IPS-NIHi7 (cell line): ENCODE measurements at regions not wholly inside any gene's neighbourhood (a gene's known extent, or its start where the extent isn't known, plus 50 kb on each side); places are given as distances from the start of the nearest gene placed in this dataset.
A peak's percentile ranks its signal among the peaks of the same experiment; 100 is the strongest.

Source experiments
- DNase-seq: peaks from one replicate; pipeline ENCODE4 v3.0.0; 2012; ENCODE audit warnings: mixed read lengths; ENCODE audit errors: extremely low spot score

- DNase-seq: no peak
Measured at GRCh38 chr9:103615994-103616393, 478.1 kb upstream of the SMC2 start.

GRCh38 chr9:103617046-103617445 lies 477.1 kb upstream of the SMC2 start:
- DNase-seq: no peak

GRCh38 chr9:103625161-103625804 lies 468.8 kb upstream of the SMC2 start:
- no peak for DNase-seq

DNA sequence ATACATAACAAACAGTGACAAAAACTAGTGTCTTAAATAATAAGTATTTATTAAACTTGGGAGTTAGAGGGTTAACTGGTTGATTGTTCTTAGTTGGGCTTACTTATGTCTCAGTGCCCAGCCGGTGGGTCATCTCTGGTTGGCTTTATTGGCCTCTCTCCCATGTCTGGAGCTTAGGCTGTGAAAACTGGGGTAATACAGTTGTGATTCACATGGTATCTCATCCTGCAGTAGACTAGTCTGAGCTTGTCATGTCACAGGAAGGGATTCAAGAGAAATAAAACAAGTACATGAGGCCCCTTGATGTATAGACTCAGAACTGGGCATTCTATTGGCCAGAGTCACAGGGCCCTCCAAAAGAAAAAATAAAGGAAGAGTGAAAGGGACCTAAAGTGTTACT lies 466.4 kb upstream of the SMC2 start:
- no peak for DNase-seq

DNA sequence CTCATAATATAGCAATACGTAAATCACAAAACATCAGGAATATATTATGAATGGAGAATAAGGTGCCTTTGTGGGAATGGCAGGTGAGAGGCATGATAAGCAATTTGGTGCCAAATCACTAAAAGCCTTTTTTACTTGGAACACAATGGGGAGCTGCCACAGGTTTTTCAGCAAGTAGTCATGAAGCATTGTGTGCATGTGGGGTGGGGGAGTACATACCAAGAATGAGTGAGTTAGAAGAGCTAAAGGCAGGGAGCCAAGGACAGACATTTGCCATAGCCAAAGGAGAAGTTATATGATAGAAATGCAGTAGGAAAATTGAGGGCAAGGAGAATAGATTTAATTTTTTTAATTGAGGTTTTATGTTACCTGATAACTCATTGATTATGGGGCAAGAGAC lies 445.0 kb upstream of the SMC2 start:
- DNase-seq: no peak

- no peak for DNase-seq
Measured at GRCh38 chr9:103658156-103658555, 436.0 kb upstream of the SMC2 start.

DNA sequence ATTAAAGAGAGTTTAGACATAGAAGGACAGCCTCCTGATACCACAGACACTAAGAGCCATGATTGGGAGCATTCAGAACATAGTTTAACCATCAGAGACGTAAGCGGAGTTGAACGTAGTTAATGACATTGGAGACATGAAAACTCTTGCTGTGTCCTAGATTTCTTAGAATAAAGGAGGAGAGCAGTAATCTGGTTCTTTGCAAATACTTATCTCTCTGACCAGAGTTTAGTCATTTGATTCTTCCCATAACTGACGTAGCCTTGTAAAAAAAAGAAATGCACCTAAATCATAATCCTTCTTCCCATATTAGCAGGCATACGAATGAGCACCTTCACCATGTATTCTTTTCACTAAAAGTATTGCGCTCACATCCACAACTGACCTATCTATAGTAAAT lies 433.3 kb upstream of the SMC2 start:
- no peak for DNase-seq

DNA sequence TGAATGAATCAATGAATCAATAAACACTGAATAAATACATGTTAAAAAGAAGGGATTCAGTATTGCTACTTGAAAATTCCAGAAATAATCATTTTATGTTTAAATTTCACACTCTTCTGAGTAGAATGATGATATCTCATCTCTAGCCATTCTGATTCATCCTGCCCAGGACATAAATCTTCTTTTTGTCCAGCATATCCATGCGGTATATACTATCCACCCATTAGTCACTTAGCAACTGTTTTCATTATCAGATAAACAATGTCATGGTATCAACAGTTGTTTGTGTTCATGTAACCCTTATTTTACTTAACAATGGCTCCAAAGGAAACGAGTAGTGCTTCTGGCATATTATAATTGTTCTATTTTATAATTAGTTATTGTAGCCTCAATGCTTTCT lies 432.4 kb upstream of the SMC2 start:
- DNase-seq: no peak

DNA sequence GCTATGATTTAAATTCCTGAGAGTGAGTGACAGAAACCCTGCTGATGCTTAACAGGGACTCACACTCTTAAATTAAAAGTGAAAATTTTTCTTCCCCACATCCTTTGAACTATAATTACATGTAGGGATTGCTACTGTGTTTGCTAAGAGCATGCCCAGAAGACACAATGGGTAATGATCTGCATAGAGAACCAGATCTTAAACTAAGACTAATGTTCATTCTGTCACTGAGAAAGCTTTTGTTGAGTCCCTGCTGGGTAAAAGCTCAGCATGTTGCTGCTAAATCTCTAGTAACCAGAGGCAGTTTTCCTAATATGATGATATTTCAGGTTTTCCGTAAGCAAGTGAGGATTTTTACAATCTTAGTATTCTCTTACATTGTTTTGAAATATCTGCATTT lies 424.8 kb upstream of the SMC2 start:
- no peak for DNase-seq

DNA sequence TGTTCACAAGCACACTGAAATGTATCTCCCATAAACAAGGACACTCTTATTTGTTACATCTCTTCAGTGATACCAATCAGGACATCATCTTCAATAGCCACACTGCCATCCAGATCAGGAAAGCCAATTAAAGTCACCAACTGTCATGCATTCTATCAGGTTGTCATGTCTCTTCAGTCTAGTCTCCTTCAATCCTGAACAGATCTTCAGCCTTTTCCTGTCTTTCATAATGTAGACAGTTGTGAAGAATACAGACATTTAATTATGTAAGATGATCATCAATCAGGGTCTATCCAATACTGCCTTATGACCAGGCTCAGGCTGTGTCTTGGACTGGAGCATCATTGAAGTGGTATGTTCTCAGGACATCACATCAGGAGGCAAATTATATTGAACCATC lies 419.8 kb upstream of the SMC2 start:
- DNase-seq: no peak

GRCh38 chr9:103680581-103680980 lies 413.5 kb upstream of the SMC2 start:
- DNase-seq: no peak

GRCh38 chr9:103681435-103681834 lies 412.7 kb upstream of the SMC2 start:
- no peak for DNase-seq

GRCh38 chr9:103700195-103700962 lies 393.7 kb upstream of the SMC2 start:
- DNase-seq: no peak

DNA sequence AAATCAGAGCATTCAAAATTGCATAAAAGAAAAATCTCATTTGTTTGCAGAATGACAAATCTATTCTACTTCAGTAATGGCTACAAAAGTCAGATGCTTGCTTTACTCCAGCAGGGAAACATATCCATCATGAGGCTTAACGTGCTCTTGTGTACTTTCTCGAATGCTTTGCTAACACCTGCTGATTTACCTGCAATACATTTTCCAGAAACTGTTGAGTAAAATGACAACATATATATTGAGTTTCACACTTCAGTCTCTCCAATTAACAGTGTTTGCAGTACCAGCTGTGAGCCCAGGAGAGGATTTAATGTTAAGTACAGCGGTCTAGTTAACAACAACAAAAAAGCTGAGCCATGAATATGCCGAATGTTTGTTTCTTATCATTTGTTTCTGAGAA lies 391.5 kb upstream of the SMC2 start:
- DNase-seq: no peak

- no peak for DNase-seq
Measured at GRCh38 chr9:103707181-103707580, 386.9 kb upstream of the SMC2 start.

DNA sequence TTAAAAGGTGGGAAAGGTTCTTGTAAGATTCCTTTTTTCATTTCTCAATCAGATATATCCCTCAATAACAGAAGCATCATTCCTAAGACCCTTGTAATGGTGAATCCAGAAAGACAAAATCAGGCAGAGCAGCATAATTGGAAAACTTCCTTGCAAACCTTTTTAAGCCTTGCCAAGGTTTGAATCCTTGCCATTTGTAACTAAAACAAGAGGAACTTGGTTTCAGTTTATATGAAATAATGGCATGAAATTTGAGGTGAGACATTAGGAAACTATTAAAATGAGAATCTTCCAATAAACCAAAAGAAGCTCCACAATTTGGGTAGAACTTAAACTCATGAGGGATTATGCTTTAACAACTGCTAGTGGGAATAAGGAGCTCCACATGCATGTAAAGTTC lies 384.7 kb upstream of the SMC2 start:
- no peak for DNase-seq

- no peak for DNase-seq
Measured at GRCh38 chr9:103713631-103714030, 380.5 kb upstream of the SMC2 start.

- DNase-seq: peak; percentile 11
Measured at GRCh38 chr9:103714992-103715391, 379.1 kb upstream of the SMC2 start.

- DNase-seq: no peak
Measured at GRCh38 chr9:103721056-103721455, 373.1 kb upstream of the SMC2 start.

DNA sequence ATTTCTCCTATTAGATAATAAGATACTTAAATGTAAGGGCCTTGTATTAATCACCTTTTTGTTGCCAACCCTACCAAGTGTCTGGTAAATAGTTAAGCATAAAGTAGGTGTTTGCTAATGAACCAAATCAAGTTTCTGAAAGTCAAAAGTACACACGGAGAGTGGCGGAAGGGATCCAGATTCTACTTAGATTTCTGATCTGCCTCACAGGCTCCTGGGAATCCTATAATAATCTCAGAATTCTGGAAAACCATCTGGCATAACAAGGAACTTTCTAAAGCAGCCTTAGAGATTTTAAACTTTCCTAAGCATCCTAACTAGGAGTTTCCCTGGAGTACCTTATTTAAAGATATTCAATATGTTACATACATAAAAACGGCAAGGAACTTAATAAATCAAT lies 363.2 kb upstream of the SMC2 start:
- DNase-seq: no peak

DNA sequence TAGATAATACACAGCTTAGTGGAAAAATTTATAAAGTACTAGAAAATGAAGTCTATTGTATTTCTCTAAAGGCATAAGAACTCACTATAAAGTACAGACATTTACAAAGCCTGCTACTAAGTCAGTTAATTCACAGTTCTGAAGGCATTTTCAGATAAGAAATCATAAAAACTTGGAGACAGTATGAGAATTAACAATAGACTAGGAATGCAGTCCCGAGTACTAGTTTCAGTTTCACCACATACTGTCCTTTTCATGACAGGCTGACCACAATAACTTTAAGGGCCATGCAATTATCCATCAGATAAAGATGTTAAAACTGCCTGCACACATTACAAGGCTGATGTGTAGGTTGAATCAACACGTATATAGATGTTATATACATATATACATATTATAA lies 362.6 kb upstream of the SMC2 start:
- DNase-seq: no peak

DNA sequence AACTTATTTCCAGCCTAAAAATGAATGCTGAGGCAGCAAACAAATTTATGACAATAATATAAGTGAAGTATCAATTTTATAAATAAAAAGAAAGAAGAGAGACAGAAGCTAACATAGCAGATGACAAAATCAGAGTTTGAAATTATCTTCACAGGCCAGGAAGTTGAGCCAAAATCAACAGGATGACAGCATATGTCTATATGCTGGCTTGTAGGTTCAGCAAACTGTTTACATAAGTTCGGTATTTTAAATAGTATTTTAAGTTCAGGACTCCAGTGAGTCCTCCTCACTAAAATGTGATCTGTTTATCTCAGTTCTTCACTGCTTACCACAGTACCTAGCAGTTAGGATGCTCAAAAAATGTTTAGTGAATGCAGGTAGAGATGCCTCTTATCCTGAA lies 359.6 kb upstream of the SMC2 start:
- no peak for DNase-seq

DNA sequence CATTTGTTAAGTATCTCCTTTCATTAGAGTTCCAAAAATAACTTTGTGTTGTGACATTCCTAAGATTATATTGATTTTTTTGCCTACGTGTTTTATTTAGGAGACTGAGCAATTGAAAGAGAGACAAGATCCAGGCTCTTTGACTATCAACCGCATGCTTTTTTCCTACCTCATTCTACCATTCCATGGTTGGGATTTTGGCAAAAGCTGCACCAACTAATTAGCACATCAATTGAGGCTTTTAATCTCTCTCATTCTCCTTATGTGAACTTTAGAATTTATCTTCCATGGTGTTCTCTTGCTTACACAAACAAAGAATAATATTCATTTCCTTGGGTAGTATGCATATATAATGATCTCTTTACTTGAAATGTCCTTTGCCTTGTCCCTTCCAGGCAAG lies 338.7 kb upstream of the SMC2 start:
- no peak for DNase-seq

GRCh38 chr9:103755986-103756385 lies 338.1 kb upstream of the SMC2 start:
- no peak for DNase-seq
